MCF 10A (cell line): ENCODE measurements at regions not wholly inside any gene's neighbourhood (a gene's known extent, or its start where the extent isn't known, plus 50 kb on each side); places are given as distances from the start of the nearest gene placed in this dataset.

Experiments used
- BruUV-seq: library from RNA; stranded (reverse); fragments of 400-500 nt; replicated peaks from 2 replicates; lab custom pipeline; 2021; lab: Mats Ljungman, UMichigan
- CTCF ChIA-PET: fragments of 300-600 bp; sonication (Branson Sonifier 250); formaldehyde crosslinking; extraction: SDS; loops from one replicate; lab custom pipeline; 2021; ENCODE audit warnings: antibody characterized with exemption, inconsistent platforms; lab: Yijun Ruan, JAX
- POLR2A ChIA-PET: fragments of 300-600, 350-650 bp; sonication (Branson Sonifier 250); formaldehyde crosslinking; extraction: SDS; loops from one replicate; lab custom pipeline; 2020; ENCODE audit warnings: antibody characterized with exemption, inconsistent platforms; lab: Yijun Ruan, JAX
- DNase-seq: peaks from one replicate; pipeline ENCODE4 v3.0.0-alpha.2; 2018; ENCODE audit not compliant: unreplicated experiment
- H3K27ac Mint-ChIP-seq: one replicate; pipeline ENCODE4 v1.8.0; 2022; ENCODE audit warnings: mild to moderate bottlenecking, low read depth, mixed read lengths; ENCODE audit not compliant: unreplicated experiment
- H3K27me3 Mint-ChIP-seq: one replicate; pipeline ENCODE4 v1.8.0; 2022; ENCODE audit warnings: mixed read lengths; ENCODE audit not compliant: insufficient read depth, unreplicated experiment
- H3K36me3 Mint-ChIP-seq: one replicate; pipeline ENCODE4 v1.8.0; 2022; ENCODE audit warnings: mild to moderate bottlenecking, moderate library complexity, mixed read lengths; ENCODE audit not compliant: insufficient read depth, unreplicated experiment
- H3K4me1 Mint-ChIP-seq: one replicate; pipeline ENCODE4 v1.8.0; 2022; ENCODE audit warnings: mixed read lengths; ENCODE audit not compliant: insufficient read depth, unreplicated experiment
- H3K4me3 Mint-ChIP-seq: one replicate; pipeline ENCODE4 v1.8.0; 2022; ENCODE audit warnings: mild to moderate bottlenecking, moderate library complexity, mixed read lengths; ENCODE audit not compliant: unreplicated experiment
- H3K9me3 Mint-ChIP-seq: one replicate; pipeline ENCODE4 v1.8.0; 2022; ENCODE audit warnings: mixed read lengths; ENCODE audit not compliant: unreplicated experiment
- CTCF ChIP-seq: fragments of 200-600 bp; IDR thresholded peaks from one replicate; pipeline ENCODE4 v1.8.0; 2022; ENCODE audit warnings: antibody characterized with exemption, mild to moderate bottlenecking; ENCODE audit not compliant: unreplicated experiment
- intact Hi-C: fragments of 100-400 bp; cut with micrococcal nuclease; formaldehyde crosslinking; loops from 2 replicates; pipeline ENCODE4 v1.14.1; 2022

GRCh38 chr2:31725444-31725843 is 144.7 kb upstream of the SRD5A2 start:
- CTCF ChIA-PET, result interaction anchor here (1.0 kb wide), 2 partner anchors 202 to 1014 kb away, joined by 3 to 4 read pairs; no protein-coding TSS in a partner anchor
- no peak overlapping the region for H3K4me3 Mint-ChIP-seq
- H3K36me3 Mint-ChIP-seq, result no peaks in the 10 kb centered on the region
- intact Hi-C loops, result loop anchor here (10.0 kb wide), 1 partner anchor 391 kb away; no protein-coding TSS in a partner anchor
- H3K4me1 Mint-ChIP-seq, result no peaks in the 10 kb centered on the region
- POLR2A ChIA-PET, result no interaction called here
- no peak for TF ChIP-seq CTCF
- DNase-seq, result no peak
- peaks cover 16% of the 10 kb centered on the region for H3K27me3 Mint-ChIP-seq
- H3K27ac Mint-ChIP-seq, result no peak overlapping the region
- no peaks in the 10 kb centered on the region for H3K9me3 Mint-ChIP-seq
- BruUV-seq, result no TSS peak

GRCh38 chr2:31711737-31712136 is 131.0 kb upstream of the SRD5A2 start:
- CTCF ChIA-PET, result interaction anchor here (1.3 kb wide), 1 partner anchor 24 kb away, joined by 3 read pairs; no protein-coding TSS in a partner anchor
- Mint-ChIP-seq H3K27me3 (peaks cover 10% of the 10 kb centered on the region), H3K4me1 (no peaks in the 10 kb centered on the region), H3K4me3 (no peak overlapping the region), H3K36me3 (no peaks in the 10 kb centered on the region), H3K27ac (no peak overlapping the region), H3K9me3 (no peaks in the 10 kb centered on the region)
- TF ChIP-seq CTCF, result no peak
- no peak for DNase-seq
- POLR2A ChIA-PET, result interaction anchor here (0.7 kb wide), 1 partner anchor 523 kb away, joined by 3 read pairs; no protein-coding TSS in a partner anchor
- intact Hi-C loops, result no loop called here
- BruUV-seq, result no TSS peak

- no peaks in the 10 kb centered on the region for H3K9me3 Mint-ChIP-seq
- H3K27ac Mint-ChIP-seq, result no peak overlapping the region
- intact Hi-C loops, result no loop called here
- no peak overlapping the region for H3K4me3 Mint-ChIP-seq
- ChIA-PET POLR2A (no interaction called here), CTCF (no interaction called here)
- no peaks in the 10 kb centered on the region for H3K36me3 Mint-ChIP-seq
- TF ChIP-seq CTCF, result no peak
- BruUV-seq, result no TSS peak
- H3K27me3 Mint-ChIP-seq, result peaks cover 10% of the 10 kb centered on the region
- DNase-seq, result no peak
- H3K4me1 Mint-ChIP-seq, result no peaks in the 10 kb centered on the region
These were observed 129.4 kb upstream of the SRD5A2 start for GRCh38 chr2:31710121-31710520.

GRCh38 chr2:31707992-31708391 is 127.3 kb upstream of the SRD5A2 start:
- POLR2A ChIA-PET, result interaction anchor here (1.0 kb wide), 1 partner anchor 13 kb away, joined by 3 read pairs; no protein-coding TSS in a partner anchor
- Mint-ChIP-seq H3K27ac (no peak overlapping the region), H3K4me1 (no peaks in the 10 kb centered on the region), H3K27me3 (no peaks in the 10 kb centered on the region), H3K9me3 (peaks cover 6% of the 10 kb centered on the region), H3K4me3 (no peak overlapping the region), H3K36me3 (no peaks in the 10 kb centered on the region)
- CTCF ChIA-PET, result no interaction called here
- TF ChIP-seq CTCF, result no peak
- no TSS peak for BruUV-seq
- intact Hi-C loops, result no loop called here
- DNase-seq, result no peak
